Renal pelvis (tissue), 1 donor: ENCODE measurements at regions not wholly inside any gene's neighbourhood (a gene's known extent, or its start where the extent isn't known, plus 50 kb on each side); places are given as distances from the start of the nearest gene placed in this dataset.

Source experiments
- DNase-seq: peaks from one replicate; pipeline ENCODE4 v3.0.0-alpha.2; 2013

DNA sequence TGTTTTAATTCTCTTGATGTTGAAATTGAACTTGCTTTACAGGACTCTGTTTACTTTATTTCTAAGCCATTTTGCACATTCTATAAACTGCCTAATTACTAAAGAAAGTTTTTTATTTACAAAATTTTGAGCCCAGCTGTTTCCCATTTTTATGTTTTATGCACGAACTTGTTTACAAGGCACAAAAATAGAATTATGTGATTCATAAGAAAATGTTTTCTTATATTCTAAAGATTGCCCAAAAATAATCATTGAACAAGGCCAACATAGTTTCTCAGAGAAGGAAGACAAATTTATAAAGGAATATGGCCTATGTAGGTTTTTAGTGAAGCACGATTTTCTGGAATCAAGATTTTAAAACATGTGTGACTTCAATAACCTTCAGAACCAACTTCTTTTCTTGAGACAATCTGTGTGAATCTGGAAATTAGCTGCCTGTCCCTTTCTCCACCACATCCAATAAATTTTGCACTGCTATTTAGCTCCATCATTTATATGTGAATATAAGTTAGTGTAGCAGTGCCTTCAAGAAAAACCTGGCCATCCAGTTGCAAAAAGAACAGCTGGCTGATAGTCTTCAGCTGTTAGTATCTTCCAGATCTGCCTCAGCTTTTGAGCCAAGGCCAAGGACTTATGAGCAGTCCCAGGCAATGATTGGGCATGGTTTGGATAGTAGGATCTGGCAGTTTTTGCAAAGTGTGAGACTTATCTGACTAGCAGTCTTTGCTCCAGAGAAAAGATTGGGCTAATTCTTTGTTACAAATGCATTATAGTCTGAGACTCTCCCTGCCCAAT lies 253.2 kb upstream of the COL3A1 start:
- DNase-seq = no peak

- no peak for DNase-seq
These were observed 252.4 kb upstream of the COL3A1 start for GRCh38 chr2:188721784-188722183.

DNA sequence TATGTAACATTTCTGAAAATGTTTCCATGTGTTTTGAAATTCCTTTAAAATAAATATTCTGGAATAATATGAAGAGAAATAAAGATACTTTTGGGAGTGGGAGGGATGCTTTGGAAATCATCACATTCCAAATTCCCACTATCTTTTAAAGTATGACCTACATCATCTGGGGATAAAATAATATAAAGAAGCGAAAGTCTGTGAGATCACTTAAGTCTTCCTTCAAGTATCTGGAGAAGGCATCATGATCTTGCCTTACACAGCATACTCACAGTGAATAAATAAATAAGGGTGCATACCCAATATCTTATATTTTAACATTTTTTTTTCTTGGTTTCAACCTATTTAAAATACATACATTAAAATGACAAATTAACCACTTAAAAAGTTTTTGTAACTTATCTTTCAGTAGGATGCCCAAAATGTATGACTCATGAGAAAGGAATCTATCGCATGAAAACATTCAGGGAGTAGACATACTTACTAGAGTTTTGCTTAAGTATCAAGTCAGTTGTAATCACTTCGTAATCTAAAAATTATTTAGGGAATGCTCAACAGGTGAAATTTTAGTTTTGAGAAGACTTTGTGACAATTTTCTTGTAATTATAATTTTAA lies 248.3 kb upstream of the COL3A1 start:
- no peak for DNase-seq

GRCh38 chr2:188726626-188727247 lies 247.4 kb upstream of the COL3A1 start:
- no peak for DNase-seq

DNA sequence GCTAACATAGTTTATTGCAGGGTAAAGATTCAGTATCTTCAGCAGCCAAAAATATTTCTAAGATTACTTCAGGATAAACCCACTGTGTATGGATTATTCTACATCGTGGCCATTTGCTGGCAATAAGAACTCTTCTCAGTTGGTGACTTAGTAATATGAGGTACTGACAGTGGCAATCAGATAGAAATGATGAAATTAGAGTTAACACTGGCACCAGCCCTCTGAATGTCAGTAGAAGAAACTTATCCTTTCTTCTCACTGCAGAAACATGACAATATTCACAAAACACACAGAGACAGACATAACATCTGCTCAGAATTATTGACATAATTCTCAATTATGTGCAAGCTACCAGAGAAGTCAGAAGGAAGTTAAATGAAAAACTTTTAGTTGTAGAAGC lies 246.3 kb upstream of the COL3A1 start:
- no peak for DNase-seq

DNA sequence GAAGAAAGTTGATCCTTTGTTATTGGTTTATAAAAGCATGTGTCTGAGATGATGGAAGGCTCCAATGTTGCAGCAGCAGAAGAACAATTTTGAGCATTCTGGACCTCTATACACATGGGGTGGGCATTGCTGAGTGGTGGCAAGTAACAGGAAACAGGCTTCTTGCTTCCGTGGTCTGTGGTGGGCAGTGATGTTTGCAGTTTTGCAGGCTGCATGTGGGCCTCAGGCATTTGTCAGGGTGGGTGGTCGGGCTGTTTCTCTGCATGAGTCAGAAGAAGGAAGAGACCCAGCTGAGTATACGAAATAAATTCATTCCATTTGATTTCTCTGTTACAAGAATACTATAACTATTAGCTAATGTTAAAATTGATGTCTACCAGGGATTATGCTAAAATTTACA lies 239.5 kb upstream of the COL3A1 start:
- no peak for DNase-seq

DNA sequence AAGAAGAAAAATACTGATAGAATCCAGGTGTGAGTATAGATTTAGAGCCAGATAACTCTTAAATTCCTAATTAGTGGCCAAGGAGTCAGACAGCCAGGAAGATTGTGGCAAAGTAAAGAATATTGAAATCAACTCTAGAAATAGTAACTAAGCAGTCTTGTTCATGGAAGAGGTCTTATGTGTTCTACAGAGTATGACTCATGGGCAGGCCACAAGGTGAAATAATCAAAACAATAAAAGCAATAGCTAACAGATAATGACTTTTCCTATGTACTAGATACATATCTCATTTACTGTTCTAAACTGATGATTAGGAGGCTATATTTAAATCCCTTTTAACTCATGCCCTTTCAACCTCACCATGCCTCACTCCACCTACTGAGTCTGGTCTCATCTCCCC lies 227.4 kb upstream of the COL3A1 start:
- no peak for DNase-seq

DNA sequence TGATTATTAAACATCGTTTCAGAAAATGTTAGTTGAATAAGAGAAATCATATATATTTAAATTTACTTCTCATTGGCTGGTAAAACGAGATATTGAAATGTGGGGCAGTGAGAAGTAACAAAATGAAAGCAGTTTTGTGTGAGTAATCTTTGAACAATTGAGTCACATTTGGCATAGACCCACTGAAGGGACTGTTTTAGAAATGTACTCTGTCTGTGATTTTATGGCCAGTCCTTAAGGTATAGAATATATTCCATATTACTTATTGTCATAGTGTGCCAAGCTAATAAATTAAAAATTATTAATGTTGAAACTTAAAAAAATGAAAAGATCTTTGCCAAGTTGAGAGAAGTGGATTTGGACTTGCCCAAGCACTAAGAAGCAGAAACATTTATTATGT lies 222.4 kb upstream of the COL3A1 start:
- no peak for DNase-seq

DNA sequence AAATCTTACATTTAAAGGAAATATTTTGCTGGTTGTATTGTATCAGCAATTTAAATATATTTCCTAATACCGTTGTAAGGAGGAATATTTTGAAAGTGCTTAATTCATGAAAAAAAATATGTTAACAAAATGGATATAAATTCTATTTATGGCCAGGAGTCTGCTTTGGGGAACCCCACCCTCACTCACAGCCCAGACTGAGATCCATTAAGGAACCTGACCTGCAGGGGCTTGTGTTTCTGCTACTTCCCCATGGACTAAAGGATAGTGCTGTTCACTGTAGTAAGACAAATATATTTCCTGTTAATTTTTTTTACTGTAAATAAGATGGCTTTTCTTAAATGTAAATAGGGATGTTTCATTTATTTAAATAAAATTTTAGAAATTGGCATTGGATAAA lies 221.9 kb upstream of the COL3A1 start:
- no peak for DNase-seq

DNA sequence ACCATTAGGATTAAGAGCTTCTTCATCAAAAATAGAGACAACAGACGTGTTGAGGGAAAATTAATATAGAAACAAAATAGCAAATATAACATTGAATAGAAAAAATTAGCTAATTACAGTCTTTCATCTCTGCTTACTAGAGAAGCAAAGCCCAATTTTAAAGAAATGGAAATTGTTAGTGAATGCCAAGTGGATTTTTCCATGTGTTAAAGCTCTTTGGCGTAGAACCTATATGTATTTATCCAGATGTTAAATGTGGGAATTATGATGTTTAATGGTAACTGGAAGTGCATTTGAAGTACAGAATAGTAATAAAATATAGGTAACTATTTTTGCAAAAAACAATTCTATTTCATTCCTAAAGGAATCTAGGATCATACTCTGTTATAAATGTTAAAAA lies 212.0 kb upstream of the COL3A1 start:
- no peak for DNase-seq

GRCh38 chr2:188765522-188766470 lies 208.4 kb upstream of the COL3A1 start:
- peak; percentile 27 for DNase-seq

- no peak for DNase-seq
These were observed 207.7 kb upstream of the COL3A1 start for GRCh38 chr2:188766471-188766856.

- DNase-seq = no peak
These were observed 207.0 kb upstream of the COL3A1 start for GRCh38 chr2:188767176-188767575.

GRCh38 chr2:188770296-188770695 lies 203.9 kb upstream of the COL3A1 start:
- no peak for DNase-seq

- DNase-seq = no peak
These were observed 201.1 kb upstream of the COL3A1 start for GRCh38 chr2:188773075-188773474.

DNA sequence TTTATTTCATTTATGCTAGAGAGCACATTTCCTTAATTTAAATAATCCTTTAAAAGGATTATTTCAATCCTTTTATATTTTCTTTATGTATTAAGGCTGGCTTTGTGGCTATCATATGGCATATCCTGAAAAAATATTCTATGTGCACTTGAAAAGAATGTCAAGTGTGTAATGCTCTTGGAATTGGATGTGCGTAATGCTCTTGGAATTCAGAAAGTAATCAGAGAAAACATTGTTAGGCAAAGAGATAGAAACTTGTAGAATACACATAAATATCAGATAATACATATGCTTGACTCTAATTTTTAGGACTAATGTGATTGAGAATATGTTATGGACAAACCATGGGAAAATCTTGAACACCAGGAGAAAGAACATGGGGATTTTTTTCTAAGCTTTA lies 197.5 kb upstream of the COL3A1 start:
- no peak for DNase-seq

DNA sequence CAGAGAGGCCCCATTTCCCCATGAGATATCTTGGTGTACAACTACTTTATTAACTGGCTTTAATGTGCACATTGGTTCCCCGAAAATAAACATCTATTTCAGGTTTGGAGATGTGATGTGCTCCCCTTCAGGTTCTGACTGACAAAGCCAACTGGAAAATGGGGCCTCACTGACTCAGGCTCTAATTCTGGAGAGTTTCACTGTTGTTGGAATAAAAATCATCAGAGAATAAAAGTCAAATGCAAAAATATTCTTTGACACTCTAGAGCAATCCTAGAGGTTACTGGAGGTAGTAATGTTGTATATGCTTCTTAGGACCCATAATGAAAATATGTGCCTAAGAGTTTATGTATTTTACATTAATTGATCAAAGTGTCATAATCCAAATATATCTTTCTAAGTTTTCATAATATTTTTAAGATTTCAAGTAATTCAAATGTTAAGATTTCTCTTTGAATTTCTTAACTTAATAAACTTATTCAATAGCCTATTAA lies 189.9 kb upstream of the COL3A1 start:
- no peak for DNase-seq

GRCh38 chr2:188785061-188785460 lies 189.1 kb upstream of the COL3A1 start:
- DNase-seq = no peak

DNA sequence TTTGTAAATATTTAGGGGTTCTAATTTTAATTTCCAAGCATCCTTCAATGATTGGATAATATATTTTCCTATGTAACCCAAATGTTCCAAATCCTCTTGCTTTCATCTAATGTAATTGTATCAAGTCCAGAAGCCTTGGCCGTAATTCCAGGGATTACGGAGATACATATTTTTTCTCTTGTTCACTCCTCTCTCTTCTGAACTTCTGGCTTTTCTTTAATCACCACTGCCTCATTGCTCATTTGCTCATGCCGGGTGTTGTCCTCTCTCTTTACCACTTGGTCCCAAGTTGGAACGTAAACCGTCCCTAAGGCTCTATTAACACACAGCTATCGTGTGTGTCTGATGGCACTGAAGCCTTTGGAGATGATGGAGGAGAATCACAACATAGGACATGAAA lies 188.7 kb upstream of the COL3A1 start:
- no peak for DNase-seq

- no peak for DNase-seq
These were observed 187.8 kb upstream of the COL3A1 start for GRCh38 chr2:188786368-188786841.

DNA sequence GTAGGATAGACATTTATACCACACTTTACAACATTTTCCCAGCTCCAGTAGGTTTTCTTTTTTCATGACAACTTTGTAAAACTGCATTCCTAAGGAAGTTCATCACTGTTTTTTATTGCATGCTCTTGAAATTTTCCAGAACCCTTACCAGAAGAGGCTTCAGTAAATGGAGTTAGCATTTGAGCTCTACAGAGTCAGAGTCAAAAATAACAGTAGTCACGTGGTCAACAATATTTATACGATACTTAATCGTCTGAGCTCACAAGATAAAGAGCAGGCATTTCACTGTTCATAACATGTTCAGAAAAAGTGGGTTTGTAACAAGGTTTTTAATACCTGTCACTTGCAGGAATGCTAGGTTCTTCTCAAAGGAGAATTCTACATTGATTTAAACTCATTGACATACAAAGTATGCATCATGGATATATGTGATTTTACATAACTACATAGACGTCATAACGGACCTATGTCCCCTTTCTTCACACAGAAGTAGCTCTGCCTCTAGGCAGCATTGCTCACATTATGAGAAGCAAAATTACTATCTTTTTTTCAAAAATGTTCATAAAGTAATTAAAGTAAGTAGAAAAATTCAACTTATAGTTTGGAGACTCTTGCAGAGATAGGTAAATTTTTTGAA lies 187.0 kb upstream of the COL3A1 start:
- peak; percentile 21 for DNase-seq
